HL-60 (cell line): ENCODE measurements at regions not wholly inside any gene's neighbourhood (a gene's known extent, or its start where the extent isn't known, plus 50 kb on each side); places are given as distances from the start of the nearest gene placed in this dataset.
A peak's percentile ranks its signal among the peaks of the same experiment; 100 is the strongest.

Source experiments
- TF ChIP-seq, protein P1 (sequence below): IDR thresholded peaks from one replicate; pipeline ENCODE4 v1.5.1; 2011; ENCODE audit warnings: low read length, control low read depth, inconsistent platforms; ENCODE audit not compliant: insufficient read depth
- TF ChIP-seq, protein P2 (sequence below): IDR thresholded peaks from 2 replicates; pipeline ENCODE4 v1.6.1; 2012; ENCODE audit warnings: low read depth; ENCODE audit not compliant: insufficient replicate concordance

DNA sequence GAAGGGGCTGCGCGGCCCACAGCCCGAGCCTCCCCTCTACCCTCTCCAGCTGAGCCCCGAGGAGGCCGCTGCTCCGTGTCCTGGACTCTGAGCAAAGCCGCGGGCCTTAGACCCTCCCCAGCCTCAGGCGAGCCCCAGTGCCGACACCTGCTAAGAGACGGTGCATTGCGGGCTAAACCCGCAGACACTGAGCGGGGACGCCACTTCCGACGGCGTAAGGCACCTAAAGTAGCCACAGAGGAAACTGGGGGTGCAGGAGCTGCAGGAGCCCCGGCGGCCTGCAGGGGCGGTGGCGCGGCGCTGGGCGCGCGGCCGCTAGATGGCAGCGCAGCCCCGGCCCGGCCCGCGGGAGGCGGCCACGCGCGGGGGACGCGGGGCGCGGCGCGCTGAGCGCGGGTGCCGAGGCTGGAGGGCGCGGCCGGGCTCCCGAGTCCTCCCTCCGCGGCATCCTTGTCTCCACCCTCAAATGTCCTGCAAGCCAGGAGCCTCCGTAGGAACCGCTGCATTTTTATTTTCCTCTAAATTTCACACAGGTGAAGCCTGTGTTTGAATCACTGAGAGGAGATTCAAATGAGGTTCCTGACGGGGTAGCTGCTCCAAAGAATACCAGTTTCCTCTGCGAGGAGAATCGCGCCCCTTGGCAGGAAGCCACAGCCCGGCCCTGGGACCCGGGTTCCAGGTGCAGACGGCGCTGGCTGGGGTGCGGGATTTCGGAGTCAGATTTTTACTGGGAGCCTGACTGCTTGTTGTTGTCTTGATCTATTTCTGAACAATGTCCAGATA is 650.5 kb downstream of the GALR1 start:
- TF ChIP-seq, protein P1, sequence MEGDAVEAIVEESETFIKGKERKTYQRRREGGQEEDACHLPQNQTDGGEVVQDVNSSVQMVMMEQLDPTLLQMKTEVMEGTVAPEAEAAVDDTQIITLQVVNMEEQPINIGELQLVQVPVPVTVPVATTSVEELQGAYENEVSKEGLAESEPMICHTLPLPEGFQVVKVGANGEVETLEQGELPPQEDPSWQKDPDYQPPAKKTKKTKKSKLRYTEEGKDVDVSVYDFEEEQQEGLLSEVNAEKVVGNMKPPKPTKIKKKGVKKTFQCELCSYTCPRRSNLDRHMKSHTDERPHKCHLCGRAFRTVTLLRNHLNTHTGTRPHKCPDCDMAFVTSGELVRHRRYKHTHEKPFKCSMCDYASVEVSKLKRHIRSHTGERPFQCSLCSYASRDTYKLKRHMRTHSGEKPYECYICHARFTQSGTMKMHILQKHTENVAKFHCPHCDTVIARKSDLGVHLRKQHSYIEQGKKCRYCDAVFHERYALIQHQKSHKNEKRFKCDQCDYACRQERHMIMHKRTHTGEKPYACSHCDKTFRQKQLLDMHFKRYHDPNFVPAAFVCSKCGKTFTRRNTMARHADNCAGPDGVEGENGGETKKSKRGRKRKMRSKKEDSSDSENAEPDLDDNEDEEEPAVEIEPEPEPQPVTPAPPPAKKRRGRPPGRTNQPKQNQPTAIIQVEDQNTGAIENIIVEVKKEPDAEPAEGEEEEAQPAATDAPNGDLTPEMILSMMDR, result peak; percentile 91
- TF ChIP-seq, protein P2, sequence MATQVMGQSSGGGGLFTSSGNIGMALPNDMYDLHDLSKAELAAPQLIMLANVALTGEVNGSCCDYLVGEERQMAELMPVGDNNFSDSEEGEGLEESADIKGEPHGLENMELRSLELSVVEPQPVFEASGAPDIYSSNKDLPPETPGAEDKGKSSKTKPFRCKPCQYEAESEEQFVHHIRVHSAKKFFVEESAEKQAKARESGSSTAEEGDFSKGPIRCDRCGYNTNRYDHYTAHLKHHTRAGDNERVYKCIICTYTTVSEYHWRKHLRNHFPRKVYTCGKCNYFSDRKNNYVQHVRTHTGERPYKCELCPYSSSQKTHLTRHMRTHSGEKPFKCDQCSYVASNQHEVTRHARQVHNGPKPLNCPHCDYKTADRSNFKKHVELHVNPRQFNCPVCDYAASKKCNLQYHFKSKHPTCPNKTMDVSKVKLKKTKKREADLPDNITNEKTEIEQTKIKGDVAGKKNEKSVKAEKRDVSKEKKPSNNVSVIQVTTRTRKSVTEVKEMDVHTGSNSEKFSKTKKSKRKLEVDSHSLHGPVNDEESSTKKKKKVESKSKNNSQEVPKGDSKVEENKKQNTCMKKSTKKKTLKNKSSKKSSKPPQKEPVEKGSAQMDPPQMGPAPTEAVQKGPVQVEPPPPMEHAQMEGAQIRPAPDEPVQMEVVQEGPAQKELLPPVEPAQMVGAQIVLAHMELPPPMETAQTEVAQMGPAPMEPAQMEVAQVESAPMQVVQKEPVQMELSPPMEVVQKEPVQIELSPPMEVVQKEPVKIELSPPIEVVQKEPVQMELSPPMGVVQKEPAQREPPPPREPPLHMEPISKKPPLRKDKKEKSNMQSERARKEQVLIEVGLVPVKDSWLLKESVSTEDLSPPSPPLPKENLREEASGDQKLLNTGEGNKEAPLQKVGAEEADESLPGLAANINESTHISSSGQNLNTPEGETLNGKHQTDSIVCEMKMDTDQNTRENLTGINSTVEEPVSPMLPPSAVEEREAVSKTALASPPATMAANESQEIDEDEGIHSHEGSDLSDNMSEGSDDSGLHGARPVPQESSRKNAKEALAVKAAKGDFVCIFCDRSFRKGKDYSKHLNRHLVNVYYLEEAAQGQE, result no peak
